CD14-positive monocyte (primary cell): ENCODE measurements at regions not wholly inside any gene's neighbourhood (a gene's known extent, or its start where the extent isn't known, plus 50 kb on each side); places are given as distances from the start of the nearest gene placed in this dataset.

Source experiments
- DNase-seq, 3 donors: peaks; one replicate each; pipeline ENCODE4 v3.0.0-alpha.2; 2011 to 2022
- H2AFZ ChIP-seq: 2 replicates; pipeline ENCODE4 v1.6.0; 2012; ENCODE audit warnings: mild to moderate bottlenecking, low read depth, low read length, inconsistent platforms; ENCODE audit not compliant: insufficient read depth, poor library complexity, severe bottlenecking
- H3K27ac ChIP-seq, 2 donors: 1 replicate in 1 of 2; 2 replicates in 1 of 2; pipeline ENCODE4 v1.5.1; 2012 to 2013; ENCODE audit warnings: low read length in 2 of 2, control low read depth in 1 of 2, inconsistent platforms in 1 of 2, low read depth in 1 of 2, mild to moderate bottlenecking in 1 of 2
- H3K27me3 ChIP-seq, 2 donors: one replicate each; pipeline versions ENCODE4 v1.6.0 to v1.6.1; 2011 to 2013; ENCODE audit warnings: low read length in 2 of 2; ENCODE audit not compliant: control insufficient read depth in 2 of 2, insufficient read depth in 2 of 2
- H3K36me3 ChIP-seq, 2 donors: replicated peaks in 1 of 2; 1 replicate in 1 of 2; 2 replicates in 1 of 2; pipeline versions ENCODE4 v1.5.1 to v1.6.1; 2012 to 2013; ENCODE audit warnings: low read length in 2 of 2, control low read depth in 1 of 2, inconsistent platforms in 1 of 2, mild to moderate bottlenecking in 1 of 2; ENCODE audit not compliant: insufficient read depth in 2 of 2, control insufficient read depth in 1 of 2
- H3K4me1 ChIP-seq, 2 donors: 1 replicate in 1 of 2; 2 replicates in 1 of 2; pipeline versions ENCODE4 v1.5.1 to v1.6.1; 2012 to 2013; ENCODE audit warnings: low read length in 2 of 2, control low read depth in 1 of 2, inconsistent platforms in 1 of 2, mild to moderate bottlenecking in 1 of 2, moderate library complexity in 1 of 2; ENCODE audit not compliant: insufficient read depth in 2 of 2, control insufficient read depth in 1 of 2
- H3K4me2 ChIP-seq: replicated peaks from 2 replicates; pipeline ENCODE3; 2012; ENCODE audit warnings: low read length, moderate library complexity, mild to moderate bottlenecking; ENCODE audit not compliant: poor library complexity, severe bottlenecking; ENCODE audit errors: extremely low read depth
- H3K4me3 ChIP-seq, 3 experiments: fragments of 200-600 bp in 1 of 3; sonication (generic) in 1 of 3; replicated peaks in 1 of 3; 1 replicate in 2 of 3; 2 replicates in 1 of 3; pipeline ENCODE4 v1.5.1; 2011 to 2013; ENCODE audit warnings: low read length in 3 of 3, mild to moderate bottlenecking in 3 of 3, control low read depth in 2 of 3, low read depth in 2 of 3, inconsistent platforms in 1 of 3, moderate library complexity in 1 of 3
- H3K79me2 ChIP-seq: 2 replicates; pipeline ENCODE4 v1.6.0; 2012; ENCODE audit warnings: mild to moderate bottlenecking, control low read depth, inconsistent platforms, low read length, moderate library complexity; ENCODE audit not compliant: insufficient read depth
- H3K9ac ChIP-seq: 2 replicates; pipeline ENCODE4 v1.6.0; 2017; ENCODE audit warnings: low read length, mild to moderate bottlenecking; ENCODE audit not compliant: insufficient read depth, poor library complexity, severe bottlenecking
- H3K9me3 ChIP-seq, 2 donors: replicated peaks in 1 of 2; 1 replicate in 1 of 2; 2 replicates in 1 of 2; pipeline versions ENCODE4 v1.5.1 to v1.6.1; 2012 to 2013; ENCODE audit warnings: low read length in 2 of 2, control low read depth in 1 of 2; ENCODE audit not compliant: control insufficient read depth in 1 of 2, insufficient read depth in 1 of 2
- H4K20me1 ChIP-seq: 2 replicates; pipeline ENCODE4 v1.6.0; 2012; ENCODE audit warnings: mild to moderate bottlenecking, low read length, control low read depth, moderate library complexity; ENCODE audit not compliant: insufficient read depth
- H3K27ac Mint-ChIP-seq, 7 donors: one replicate each; pipeline ENCODE4 v1.8.0; 2020; ENCODE audit warnings: mild to moderate bottlenecking in 7 of 7, mixed read lengths in 7 of 7, moderate library complexity in 6 of 7, inconsistent platforms in 2 of 7
- H3K27me3 Mint-ChIP-seq, 3 donors: one replicate each; pipeline ENCODE4 v1.8.0; 2021 to 2022; ENCODE audit warnings: low read depth in 3 of 3, mild to moderate bottlenecking in 3 of 3, mixed read lengths in 3 of 3, moderate library complexity in 3 of 3, inconsistent platforms in 1 of 3
- H3K36me3 Mint-ChIP-seq, 2 donors: one replicate each; pipeline ENCODE4 v1.8.0; 2020; ENCODE audit warnings: mixed read lengths in 2 of 2, inconsistent platforms in 1 of 2, mild to moderate bottlenecking in 1 of 2
- H3K4me1 Mint-ChIP-seq: one replicate; pipeline ENCODE4 v1.8.0; 2020; ENCODE audit warnings: mild to moderate bottlenecking, mixed read lengths
- H3K4me3 Mint-ChIP-seq, 2 donors: one replicate each; pipeline ENCODE4 v1.8.0; 2020; ENCODE audit warnings: mild to moderate bottlenecking in 2 of 2, mixed read lengths in 2 of 2, moderate library complexity in 1 of 2
- H3K9me3 Mint-ChIP-seq, 7 donors: one replicate each; pipeline ENCODE4 v1.8.0; 2020 to 2022; ENCODE audit warnings: mixed read lengths in 7 of 7, mild to moderate bottlenecking in 6 of 7, moderate library complexity in 6 of 7, inconsistent platforms in 2 of 7
- CTCF ChIP-seq: fragments of 200-600 bp; IDR thresholded peaks from one replicate; pipeline ENCODE4 v1.8.0; 2022; ENCODE audit warnings: antibody characterized with exemption, mild to moderate bottlenecking
- WGBS: methylation state at CpG from one replicate; pipeline ENCODE4 v1.1.5; 2013; ENCODE audit warnings: missing lambda C conversion rate; ENCODE audit not compliant: insufficient coverage; 5-methylcytosine and 5-hydroxymethylcytosine counted together
- intact Hi-C, 2 donors: fragments of 100-400 bp; cut with micrococcal nuclease; formaldehyde crosslinking; loops; one replicate each; pipeline versions ENCODE4 v1.15.0 to v1.15.1; 2023

GRCh38 chr1:239228451-239228850 lies 157.9 kb upstream of the CHRM3 start:
- Mint-ChIP-seq H3K27ac (no peak overlapping the region), H3K36me3 (no peaks in the 10 kb centered on the region), H3K9me3 (peaks cover 11 to 24% (median 19%) of the 10 kb centered on the region in 7 donors), H3K4me3 (no peak overlapping the region), H3K27me3 (no peaks in the 10 kb centered on the region), H3K4me1 (peaks cover 2% of the 10 kb centered on the region)
- H3K9ac ChIP-seq, result no peak overlapping the region
- H3K4me3 ChIP-seq, result no peak overlapping the region
- H3K27me3 ChIP-seq, result no peaks in the 10 kb centered on the region
- no peaks in the 10 kb centered on the region for H3K36me3 ChIP-seq
- H3K79me2 ChIP-seq, result no peaks in the 10 kb centered on the region
- H3K9me3 ChIP-seq, result peaks cover 18 to 20% of the 10 kb centered on the region in 2 donors
- H3K4me1 ChIP-seq, result no peaks in the 10 kb centered on the region
- DNase-seq, result no peak
- H3K4me2 ChIP-seq, result no peak overlapping the region
- intact Hi-C loops, result no loop called here
- H2AFZ ChIP-seq, result no peak overlapping the region
- no peaks in the 10 kb centered on the region for H4K20me1 ChIP-seq
- TF ChIP-seq CTCF, result no peak
- no peak overlapping the region for H3K27ac ChIP-seq

- Histone ChIP-seq H3K4me1 (no peaks in the 10 kb centered on the region), H3K4me2 (no peak overlapping the region), H3K36me3 (no peaks in the 10 kb centered on the region), H3K9ac (no peak overlapping the region), H3K4me3 (no peak overlapping the region), H3K9me3 (peaks cover 18 to 30% of the 10 kb centered on the region in 2 donors), H3K27ac (no peak overlapping the region), H4K20me1 (no peaks in the 10 kb centered on the region), H3K79me2 (no peaks in the 10 kb centered on the region), H2AFZ (no peak overlapping the region), H3K27me3 (no peaks in the 10 kb centered on the region)
- Mint-ChIP-seq H3K36me3 (no peaks in the 10 kb centered on the region), H3K27me3 (no peaks in the 10 kb centered on the region), H3K27ac (no peak overlapping the region), H3K4me1 (no peaks in the 10 kb centered on the region), H3K4me3 (no peak overlapping the region), H3K9me3 (peaks cover 20 to 34% (median 27%) of the 10 kb centered on the region in 7 donors)
- intact Hi-C loops, result no loop called here
- no peak for TF ChIP-seq CTCF
- WGBS, result no CpG with 5 or more reads among the region's 2 CpGs
- no peak for DNase-seq
Observed at GRCh38 chr1:239225396-239225795, 161.0 kb upstream of the CHRM3 start.
